Ureter (tissue), 1 donor: ENCODE measurements at regions not wholly inside any gene's neighbourhood (a gene's known extent, or its start where the extent isn't known, plus 50 kb on each side); places are given as distances from the start of the nearest gene placed in this dataset.
"Not testable (repeated sequence)": the region's sequence is repeated elsewhere in the genome, so short reads cannot be mapped to it uniquely, and the experiment has no call there.

Experiments used
- DNase-seq: peaks from one replicate; pipeline ENCODE4 v3.0.0-alpha.2; 2020; ENCODE audit warnings: low spot score
- donor health status: DM: yes; HTN: yes; CAD: no.

- DNase-seq = no peak
Observed at GRCh38 chr10:108601851-108602250, 1321.5 kb downstream of the XPNPEP1 start.

- DNase-seq = not testable (repeated sequence)
Observed at GRCh38 chr10:108600511-108600910, 1322.8 kb downstream of the XPNPEP1 start.

GRCh38 chr10:108599317-108599716 lies 1324.0 kb downstream of the XPNPEP1 start:
- not testable (repeated sequence) for DNase-seq

GRCh38 chr10:108598831-108599230 lies 1324.5 kb downstream of the XPNPEP1 start:
- no peak for DNase-seq

- DNase-seq = no peak
Observed at GRCh38 chr10:108598320-108598695, 1325.0 kb downstream of the XPNPEP1 start.

GRCh38 chr10:108597657-108598319 lies 1325.5 kb downstream of the XPNPEP1 start:
- DNase-seq = no peak

GRCh38 chr10:108597031-108597430 lies 1326.3 kb downstream of the XPNPEP1 start:
- no peak for DNase-seq

GRCh38 chr10:108592956-108593355 lies 1330.4 kb downstream of the XPNPEP1 start:
- no peak for DNase-seq

GRCh38 chr10:108591417-108591816 lies 1331.9 kb downstream of the XPNPEP1 start:
- DNase-seq = no peak

- DNase-seq = no peak
Observed at GRCh38 chr10:108586424-108586823, 1336.9 kb downstream of the XPNPEP1 start.

- DNase-seq = no peak
Observed at GRCh38 chr10:108583877-108584276, 1339.4 kb downstream of the XPNPEP1 start.

GRCh38 chr10:108582888-108583287 lies 1340.4 kb downstream of the XPNPEP1 start:
- DNase-seq = no peak

- DNase-seq = no peak
Observed at GRCh38 chr10:108582387-108582786, 1340.9 kb downstream of the XPNPEP1 start.

- DNase-seq = no peak
Observed at GRCh38 chr10:108578258-108578657, 1345.1 kb downstream of the XPNPEP1 start.

GRCh38 chr10:108574233-108574632 lies 1349.1 kb downstream of the XPNPEP1 start:
- DNase-seq = no peak

- DNase-seq = no peak
Observed at GRCh38 chr10:108568824-108569223, 1354.5 kb downstream of the XPNPEP1 start.

- DNase-seq = no peak
Observed at GRCh38 chr10:108567899-108568752, 1355.2 kb downstream of the XPNPEP1 start.

- DNase-seq = no peak
Observed at GRCh38 chr10:108566316-108567107, 1356.8 kb downstream of the XPNPEP1 start.

GRCh38 chr10:108562105-108562504 lies 1361.2 kb downstream of the XPNPEP1 start:
- DNase-seq = no peak

- no peak for DNase-seq
Observed at GRCh38 chr10:108561649-108562048, 1361.7 kb downstream of the XPNPEP1 start.

GRCh38 chr10:108560488-108560887 lies 1362.8 kb downstream of the XPNPEP1 start:
- no peak for DNase-seq

GRCh38 chr10:108556186-108556585 lies 1367.1 kb downstream of the XPNPEP1 start:
- no peak for DNase-seq
